GM06990 (cell line): ENCODE measurements at regions not wholly inside any gene's neighbourhood (a gene's known extent, or its start where the extent isn't known, plus 50 kb on each side); places are given as distances from the start of the nearest gene placed in this dataset.

Experiments used
- DNase-seq: peaks from one replicate; pipeline ENCODE4 v3.0.0-alpha.2; 2011; ENCODE audit not compliant: insufficient read length; ENCODE audit errors: extremely low read depth
- H3K27me3 ChIP-seq: replicated peaks from 2 replicates; pipeline ENCODE4 v1.6.0; 2011; ENCODE audit warnings: low read length; ENCODE audit not compliant: control insufficient read depth, insufficient read depth
- H3K36me3 ChIP-seq: 2 replicates; pipeline ENCODE4 v1.5.1; 2011; ENCODE audit warnings: low read length; ENCODE audit not compliant: control insufficient read depth, insufficient read depth
- H3K4me3 ChIP-seq: replicated peaks from 2 replicates; pipeline ENCODE4 v1.5.1; 2011; ENCODE audit warnings: low read depth, mild to moderate bottlenecking, control low read depth, low read length
- TF ChIP-seq, protein P1 (sequence below): IDR thresholded peaks from 2 replicates; pipeline ENCODE4 v1.5.1; 2011; ENCODE audit warnings: low read length, control low read depth, mild to moderate bottlenecking, inconsistent platforms; ENCODE audit not compliant: insufficient read depth, poor library complexity, severe bottlenecking

DNA sequence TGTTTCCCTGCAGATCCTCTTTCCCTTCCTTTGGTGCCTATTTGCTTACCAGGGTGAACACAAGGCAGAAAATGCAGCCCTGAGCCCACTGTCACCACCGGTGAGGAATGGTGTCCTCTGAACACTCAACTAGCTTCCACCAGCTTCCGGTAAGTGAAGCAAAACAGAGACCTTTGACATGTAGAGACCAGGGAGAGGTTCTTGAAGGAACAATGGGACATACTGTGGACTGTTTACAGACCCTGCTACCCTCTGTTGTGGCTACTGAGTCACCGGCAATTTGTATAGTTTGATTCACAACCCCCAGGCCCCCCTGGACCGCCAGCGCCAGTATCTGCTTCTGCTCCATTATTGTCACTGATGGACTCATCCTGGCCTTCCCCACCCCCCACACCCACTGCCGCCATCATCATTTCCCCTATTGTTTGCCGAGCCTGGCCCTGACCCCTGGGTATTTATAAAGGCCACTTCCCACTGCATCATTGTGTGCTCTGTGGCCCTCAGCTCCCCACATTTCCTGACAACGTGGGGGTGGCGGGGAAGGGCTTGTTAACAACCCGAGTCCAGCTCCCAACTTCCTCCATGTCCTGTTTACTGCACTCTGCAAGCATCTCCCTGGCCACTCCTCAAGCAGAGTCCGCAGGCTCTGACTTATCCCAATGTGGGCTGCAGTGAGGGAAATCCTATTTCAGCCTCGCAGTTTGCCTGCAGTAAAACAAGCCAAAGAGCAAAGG is 252.9 kb downstream of the ETS1 start:
- Histone ChIP-seq H3K4me3 (no peak overlapping the region), H3K36me3 (no peaks in the 10 kb centered on the region), H3K27me3 (no peaks in the 10 kb centered on the region)
- no peak for DNase-seq
- TF ChIP-seq, protein P1, sequence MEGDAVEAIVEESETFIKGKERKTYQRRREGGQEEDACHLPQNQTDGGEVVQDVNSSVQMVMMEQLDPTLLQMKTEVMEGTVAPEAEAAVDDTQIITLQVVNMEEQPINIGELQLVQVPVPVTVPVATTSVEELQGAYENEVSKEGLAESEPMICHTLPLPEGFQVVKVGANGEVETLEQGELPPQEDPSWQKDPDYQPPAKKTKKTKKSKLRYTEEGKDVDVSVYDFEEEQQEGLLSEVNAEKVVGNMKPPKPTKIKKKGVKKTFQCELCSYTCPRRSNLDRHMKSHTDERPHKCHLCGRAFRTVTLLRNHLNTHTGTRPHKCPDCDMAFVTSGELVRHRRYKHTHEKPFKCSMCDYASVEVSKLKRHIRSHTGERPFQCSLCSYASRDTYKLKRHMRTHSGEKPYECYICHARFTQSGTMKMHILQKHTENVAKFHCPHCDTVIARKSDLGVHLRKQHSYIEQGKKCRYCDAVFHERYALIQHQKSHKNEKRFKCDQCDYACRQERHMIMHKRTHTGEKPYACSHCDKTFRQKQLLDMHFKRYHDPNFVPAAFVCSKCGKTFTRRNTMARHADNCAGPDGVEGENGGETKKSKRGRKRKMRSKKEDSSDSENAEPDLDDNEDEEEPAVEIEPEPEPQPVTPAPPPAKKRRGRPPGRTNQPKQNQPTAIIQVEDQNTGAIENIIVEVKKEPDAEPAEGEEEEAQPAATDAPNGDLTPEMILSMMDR, result no peak

DNA sequence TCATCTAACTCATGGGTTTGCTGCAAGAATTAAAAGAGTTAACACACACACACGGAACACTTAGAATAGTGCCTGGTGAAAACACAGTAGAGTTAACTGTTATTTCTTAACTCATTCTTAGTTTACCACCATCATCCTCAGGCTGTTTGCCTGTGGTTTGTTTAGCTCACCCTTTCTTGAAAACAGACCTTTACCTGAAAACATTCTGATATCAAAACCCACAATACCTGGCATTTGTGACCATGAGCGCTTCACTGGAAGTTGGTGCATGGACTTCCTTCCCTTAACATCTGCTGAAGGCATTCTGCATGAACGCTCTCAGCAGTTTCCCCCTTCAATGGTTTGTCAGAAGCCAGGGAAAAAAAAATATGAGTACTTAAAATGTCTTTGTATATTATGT is 256.0 kb downstream of the ETS1 start:
- no peak overlapping the region for H3K4me3 ChIP-seq
- H3K36me3 ChIP-seq, result no peaks in the 10 kb centered on the region
- no peak for DNase-seq
- H3K27me3 ChIP-seq, result no peaks in the 10 kb centered on the region
- TF ChIP-seq, protein P1, result no peak

DNA sequence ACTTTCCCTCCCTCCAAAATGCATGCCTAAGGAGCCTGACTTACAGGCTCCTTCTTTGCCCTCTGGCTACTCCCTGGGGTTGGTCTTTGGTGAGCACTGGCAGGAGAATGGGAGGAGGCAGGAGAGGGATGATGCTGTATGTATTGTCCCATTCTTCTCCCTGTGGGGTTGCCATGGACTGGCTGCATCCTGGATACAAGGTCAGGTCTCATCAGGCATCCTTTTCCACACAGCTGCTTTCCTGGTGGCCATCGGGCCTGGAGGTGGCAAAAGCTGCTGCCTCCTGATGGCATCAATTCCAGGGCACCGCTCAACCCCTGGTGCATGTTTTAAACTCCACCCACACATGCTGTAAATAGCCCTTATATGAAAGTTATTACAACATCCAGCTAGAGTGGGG is 257.2 kb downstream of the ETS1 start:
- TF ChIP-seq, protein P1, result no peak
- H3K27me3 ChIP-seq, result no peaks in the 10 kb centered on the region
- DNase-seq, result no peak
- no peak overlapping the region for H3K4me3 ChIP-seq
- no peaks in the 10 kb centered on the region for H3K36me3 ChIP-seq

DNA sequence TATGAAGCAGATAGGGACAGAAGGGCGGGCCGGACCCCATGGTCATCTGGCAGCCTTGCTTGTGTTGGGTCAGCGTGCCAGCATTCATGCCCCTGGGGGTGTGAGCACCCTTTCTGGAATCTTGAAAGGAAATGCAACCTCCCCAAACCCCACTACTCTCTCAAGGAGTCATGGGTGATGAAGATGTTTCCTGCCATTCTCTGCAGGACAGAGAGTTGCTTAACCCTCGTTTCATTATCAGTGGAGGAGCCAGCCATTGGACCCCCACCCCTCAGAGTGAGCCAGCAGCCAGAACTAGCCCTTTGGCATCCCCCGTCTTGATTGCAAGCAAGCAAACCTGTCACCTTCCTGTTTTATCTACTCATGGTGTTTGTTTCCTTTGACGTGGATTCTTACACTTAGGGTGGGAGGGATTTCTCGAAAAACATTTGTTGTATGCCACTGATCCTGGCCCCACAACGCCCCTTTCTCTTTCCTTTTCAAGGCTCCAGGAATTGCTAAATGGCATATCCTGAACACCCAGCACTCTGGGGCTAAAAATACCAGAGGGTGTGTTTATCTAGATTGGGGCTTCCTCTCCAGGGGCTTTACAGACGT is 258.3 kb downstream of the ETS1 start:
- DNase-seq, result no peak
- TF ChIP-seq, protein P1, result no peak
- Histone ChIP-seq H3K27me3 (no peaks in the 10 kb centered on the region), H3K4me3 (no peak overlapping the region), H3K36me3 (no peaks in the 10 kb centered on the region)

DNA sequence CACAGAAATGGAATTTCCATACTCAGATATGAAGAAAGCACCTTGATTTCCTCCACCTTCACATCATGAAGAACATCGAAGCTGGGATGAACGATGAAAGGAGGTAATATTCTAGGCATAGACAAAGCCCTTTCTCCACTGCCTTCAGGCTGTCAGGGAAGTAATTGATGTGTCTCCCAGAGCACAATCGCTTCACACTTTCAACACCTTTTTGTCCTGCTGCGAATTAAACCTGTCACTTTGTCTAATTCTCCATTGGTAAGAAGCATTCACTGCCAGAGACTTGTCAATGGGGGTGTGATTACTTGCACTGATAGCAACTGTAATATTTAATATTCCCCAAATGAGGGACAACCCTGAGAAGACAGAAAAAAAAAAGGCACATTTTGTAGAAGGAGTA is 260.1 kb downstream of the ETS1 start:
- Histone ChIP-seq H3K27me3 (no peaks in the 10 kb centered on the region), H3K4me3 (no peak overlapping the region), H3K36me3 (no peaks in the 10 kb centered on the region)
- TF ChIP-seq, protein P1, result no peak
- no peak for DNase-seq
